ENCODE measurements at regions not wholly inside any gene's neighbourhood (a gene's known extent, or its start where the extent isn't known, plus 50 kb on each side); places are given as distances from the start of the nearest gene placed in this dataset.

- no peak for TF ChIP-seq CTCF (IDR thresholded peaks at IDR 0.05; ENCODE audit: extremely low read depth in 1 of 2, insufficient read depth in 1 of 2, low read depth in 1 of 2, low read length in 2 of 2)
- no peak for TF ChIP-seq EZH2 (IDR thresholded peaks at IDR 0.05; ENCODE audit: borderline replicate concordance, low read depth, low read length, severe bottlenecking)
Observed at GRCh38 chr16:86302421-86303109, 207.8 kb upstream of the FOXF1 start.

All from endothelial cell of umbilical vein (primary cell).